ENCODE measurements at regions not wholly inside any gene's neighbourhood (a gene's known extent, or its start where the extent isn't known, plus 50 kb on each side); places are given as distances from the start of the nearest gene placed in this dataset.

- no peak overlapping the region for H3K9ac ChIP-seq (ENCODE audit: low read length)
- no peak overlapping the region for H2AK5ac ChIP-seq (ENCODE audit: low read length)
- no peak overlapping the region for H2BK120ac ChIP-seq (ENCODE audit: insufficient read depth, low read length, poor library complexity)
- H3K4me3 ChIP-seq (ENCODE audit: low read depth, low read length): no peak overlapping the region
- no peak overlapping the region for H4K8ac ChIP-seq (ENCODE audit: low read depth, low read length)
- peak; percentile 35 to 47 for DNase-seq
- H3K27ac ChIP-seq (ENCODE audit: low read depth, low read length): no peak overlapping the region
- no peak overlapping the region for H3K14ac ChIP-seq (ENCODE audit: low read length)
- no peaks in the 10 kb centered on the region for H3K27me3 ChIP-seq (ENCODE audit: insufficient read depth, low read length)
- no peak overlapping the region for H3K18ac ChIP-seq (ENCODE audit: low read length)
- H3K79me2 ChIP-seq (ENCODE audit: control insufficient read depth, insufficient read depth, low read length, poor library complexity): no peaks in the 10 kb centered on the region
- no peak overlapping the region for H2BK12ac ChIP-seq (ENCODE audit: low read length)
- no peak overlapping the region for H3K4me2 ChIP-seq (ENCODE audit: low read length)
- WGBS (ENCODE audit: extremely low coverage, insufficient coverage, insufficient read length): no CpG with 5 or more reads among the region's 3 CpGs
- H4K91ac ChIP-seq (ENCODE audit: low read depth, low read length): no peak overlapping the region
- no peaks in the 10 kb centered on the region for H3K79me1 ChIP-seq (ENCODE audit: low read length)
- H3K4me1 ChIP-seq (ENCODE audit: control insufficient read depth in 1 of 2, insufficient read depth in 2 of 2, low read length in 2 of 2): peaks cover 0 to 3% of the 10 kb centered on the region in 2 experiments
- no peak overlapping the region for H3K4ac ChIP-seq (ENCODE audit: low read depth, low read length)
- H3K23ac ChIP-seq (ENCODE audit: low read length): no peak overlapping the region
- no peak overlapping the region for H4K12ac ChIP-seq (ENCODE audit: low read depth, low read length)
- no peaks in the 10 kb centered on the region for H3K36me3 ChIP-seq (ENCODE audit: control insufficient read depth in 1 of 2, insufficient read depth in 2 of 2, low read length in 2 of 2)
- H3K9me3 ChIP-seq (ENCODE audit: insufficient read depth, low read depth, low read length): no peaks in the 10 kb centered on the region
- no peak overlapping the region for H2AFZ ChIP-seq (ENCODE audit: insufficient read depth, low read length, poor library complexity)
- no peak overlapping the region for H2BK5ac ChIP-seq (ENCODE audit: low read depth, low read length, poor library complexity)
Measured at GRCh38 chr10:58044072-58044471, 223.6 kb downstream of the IPMK start.

- Histone ChIP-seq H2BK12ac (ENCODE audit: low read length) (no peak overlapping the region), H2AFZ (ENCODE audit: insufficient read depth, low read length, poor library complexity) (no peak overlapping the region), H3K9me3 (ENCODE audit: insufficient read depth, low read depth, low read length) (no peaks in the 10 kb centered on the region), H3K9ac (ENCODE audit: low read length) (no peak overlapping the region), H2BK5ac (ENCODE audit: low read depth, low read length, poor library complexity) (no peak overlapping the region), H2AK5ac (ENCODE audit: low read length) (no peak overlapping the region), H3K4me1 (ENCODE audit: control insufficient read depth in 1 of 2, insufficient read depth in 2 of 2, low read length in 2 of 2) (peaks cover 0 to 3% of the 10 kb centered on the region in 2 experiments), H3K27ac (ENCODE audit: low read depth, low read length) (no peak overlapping the region), H3K79me1 (ENCODE audit: low read length) (no peaks in the 10 kb centered on the region), H3K4ac (ENCODE audit: low read depth, low read length) (no peak overlapping the region), H3K23ac (ENCODE audit: low read length) (no peak overlapping the region), H3K36me3 (ENCODE audit: control insufficient read depth in 1 of 2, insufficient read depth in 2 of 2, low read length in 2 of 2) (no peaks in the 10 kb centered on the region), H2BK120ac (ENCODE audit: insufficient read depth, low read length, poor library complexity) (no peak overlapping the region), H4K91ac (ENCODE audit: low read depth, low read length) (no peak overlapping the region), H3K4me3 (ENCODE audit: low read depth, low read length) (no peak overlapping the region), H3K79me2 (ENCODE audit: control insufficient read depth, insufficient read depth, low read length, poor library complexity) (no peaks in the 10 kb centered on the region), H3K18ac (ENCODE audit: low read length) (no peak overlapping the region), H3K4me2 (ENCODE audit: low read length) (no peak overlapping the region), H4K12ac (ENCODE audit: low read depth, low read length) (no peak overlapping the region), H3K14ac (ENCODE audit: low read length) (no peak overlapping the region), H4K8ac (ENCODE audit: low read depth, low read length) (no peak overlapping the region), H3K27me3 (ENCODE audit: insufficient read depth, low read length) (no peaks in the 10 kb centered on the region)
- no peak for DNase-seq
Measured at GRCh38 chr10:58041901-58042300, 225.8 kb downstream of the IPMK start.

- H4K8ac ChIP-seq (ENCODE audit: low read depth, low read length): no peak overlapping the region
Measured at GRCh38 chr10:58030208-58030607, 237.5 kb downstream of the IPMK start.

GRCh38 chr10:58028597-58029366, 238.9 kb downstream of the IPMK start:
- no peak overlapping the region for H3K18ac ChIP-seq (ENCODE audit: low read length)
- H3K36me3 ChIP-seq (ENCODE audit: control insufficient read depth in 1 of 2, insufficient read depth in 2 of 2, low read length in 2 of 2): no peaks in the 10 kb centered on the region
- H3K79me1 ChIP-seq (ENCODE audit: low read length): no peaks in the 10 kb centered on the region
- DNase-seq: peak; percentile 73 to 90
- H4K8ac ChIP-seq (ENCODE audit: low read depth, low read length): no peak overlapping the region
- H3K4ac ChIP-seq (ENCODE audit: low read depth, low read length): no peak overlapping the region
- H3K4me1 ChIP-seq (ENCODE audit: control insufficient read depth in 1 of 2, insufficient read depth in 2 of 2, low read length in 2 of 2): peaks cover 0 to 3% of the 10 kb centered on the region in 2 experiments
- no peak overlapping the region for H2BK12ac ChIP-seq (ENCODE audit: low read length)
- H3K14ac ChIP-seq (ENCODE audit: low read length): no peak overlapping the region
- no peak overlapping the region for H3K4me3 ChIP-seq (ENCODE audit: low read depth, low read length)
- H2BK120ac ChIP-seq (ENCODE audit: insufficient read depth, low read length, poor library complexity): no peak overlapping the region
- no peak overlapping the region for H2AK5ac ChIP-seq (ENCODE audit: low read length)
- H3K23ac ChIP-seq (ENCODE audit: low read length): no peak overlapping the region
- H3K79me2 ChIP-seq (ENCODE audit: control insufficient read depth, insufficient read depth, low read length, poor library complexity): no peaks in the 10 kb centered on the region
- H3K4me2 ChIP-seq (ENCODE audit: low read length): no peak overlapping the region
- no peak overlapping the region for H2AFZ ChIP-seq (ENCODE audit: insufficient read depth, low read length, poor library complexity)
- no peak overlapping the region for H4K12ac ChIP-seq (ENCODE audit: low read depth, low read length)
- no peak overlapping the region for H3K27ac ChIP-seq (ENCODE audit: low read depth, low read length)
- H4K91ac ChIP-seq (ENCODE audit: low read depth, low read length): no peak overlapping the region
- no peaks in the 10 kb centered on the region for H3K9me3 ChIP-seq (ENCODE audit: insufficient read depth, low read depth, low read length)
- H2BK5ac ChIP-seq (ENCODE audit: low read depth, low read length, poor library complexity): no peak overlapping the region
- H3K27me3 ChIP-seq (ENCODE audit: insufficient read depth, low read length): no peaks in the 10 kb centered on the region
- no peak overlapping the region for H3K9ac ChIP-seq (ENCODE audit: low read length)

More at GRCh38 chr10:58030208-58030607, 237.5 kb downstream of the IPMK start:
- H3K9ac ChIP-seq (ENCODE audit: low read length): no peak overlapping the region
- no peak overlapping the region for H3K4me2 ChIP-seq (ENCODE audit: low read length)
- no peak overlapping the region for H3K14ac ChIP-seq (ENCODE audit: low read length)
- H4K91ac ChIP-seq (ENCODE audit: low read depth, low read length): no peak overlapping the region
- H2AK5ac ChIP-seq (ENCODE audit: low read length): no peak overlapping the region
- WGBS (ENCODE audit: extremely low coverage, insufficient coverage, insufficient read length): no CpG with 5 or more reads among the region's 4 CpGs
- no peak overlapping the region for H2AFZ ChIP-seq (ENCODE audit: insufficient read depth, low read length, poor library complexity)
- H2BK5ac ChIP-seq (ENCODE audit: low read depth, low read length, poor library complexity): no peak overlapping the region
- H3K27ac ChIP-seq (ENCODE audit: low read depth, low read length): no peak overlapping the region
- no peaks in the 10 kb centered on the region for H3K27me3 ChIP-seq (ENCODE audit: insufficient read depth, low read length)
- H2BK12ac ChIP-seq (ENCODE audit: low read length): no peak overlapping the region
- H3K79me2 ChIP-seq (ENCODE audit: control insufficient read depth, insufficient read depth, low read length, poor library complexity): no peaks in the 10 kb centered on the region
- peaks cover 0 to 3% of the 10 kb centered on the region in 2 experiments for H3K4me1 ChIP-seq (ENCODE audit: control insufficient read depth in 1 of 2, insufficient read depth in 2 of 2, low read length in 2 of 2)
- H3K36me3 ChIP-seq (ENCODE audit: control insufficient read depth in 1 of 2, insufficient read depth in 2 of 2, low read length in 2 of 2): no peaks in the 10 kb centered on the region
- no peak overlapping the region for H4K12ac ChIP-seq (ENCODE audit: low read depth, low read length)
- H3K9me3 ChIP-seq (ENCODE audit: insufficient read depth, low read depth, low read length): no peaks in the 10 kb centered on the region
- H3K23ac ChIP-seq (ENCODE audit: low read length): no peak overlapping the region
- H3K4me3 ChIP-seq (ENCODE audit: low read depth, low read length): no peak overlapping the region
- no peaks in the 10 kb centered on the region for H3K79me1 ChIP-seq (ENCODE audit: low read length)
- H3K18ac ChIP-seq (ENCODE audit: low read length): no peak overlapping the region
- no peak overlapping the region for H3K4ac ChIP-seq (ENCODE audit: low read depth, low read length)
- DNase-seq: no peak
- H2BK120ac ChIP-seq (ENCODE audit: insufficient read depth, low read length, poor library complexity): no peak overlapping the region

All from trophoblast cell (in vitro differentiated cells and primary cell).